ENCODE measurements at regions not wholly inside any gene's neighbourhood (a gene's known extent, or its start where the extent isn't known, plus 50 kb on each side); places are given as distances from the start of the nearest gene placed in this dataset.

GRCh38 chr4:124555959-124556358, 156.6 kb downstream of the ANKRD50 start:
- Histone ChIP-seq H3K9me3 (ENCODE audit: low read length) (no peaks in the 10 kb centered on the region), H3K36me3 (ENCODE audit: insufficient read depth, low read length) (no peaks in the 10 kb centered on the region), H2AFZ (ENCODE audit: low read depth, low read length) (no peak overlapping the region), H3K4me1 (ENCODE audit: insufficient read depth, low read length) (no peaks in the 10 kb centered on the region), H3K27me3 (ENCODE audit: insufficient read depth, low read length) (no peaks in the 10 kb centered on the region), H3K4me3 (ENCODE audit: low read length) (no peak overlapping the region)

- no peaks in the 10 kb centered on the region for H3K27me3 ChIP-seq (ENCODE audit: insufficient read depth, low read length)
- H3K4me3 ChIP-seq (ENCODE audit: low read length), result no peak overlapping the region
- H2AFZ ChIP-seq (ENCODE audit: low read depth, low read length), result no peak overlapping the region
- no peaks in the 10 kb centered on the region for H3K4me1 ChIP-seq (ENCODE audit: insufficient read depth, low read length)
- H3K9me3 ChIP-seq (ENCODE audit: low read length), result no peaks in the 10 kb centered on the region
- H3K36me3 ChIP-seq (ENCODE audit: insufficient read depth, low read length), result no peaks in the 10 kb centered on the region
Measured at GRCh38 chr4:124564121-124564520, 148.4 kb downstream of the ANKRD50 start.

- Histone ChIP-seq H3K4me3 (ENCODE audit: low read length) (no peak overlapping the region), H2AFZ (ENCODE audit: low read depth, low read length) (no peak overlapping the region), H3K36me3 (ENCODE audit: insufficient read depth, low read length) (no peaks in the 10 kb centered on the region), H3K9me3 (ENCODE audit: low read length) (no peaks in the 10 kb centered on the region), H3K4me1 (ENCODE audit: insufficient read depth, low read length) (no peaks in the 10 kb centered on the region), H3K27me3 (ENCODE audit: insufficient read depth, low read length) (no peaks in the 10 kb centered on the region)
Measured at GRCh38 chr4:124565371-124565770, 147.2 kb downstream of the ANKRD50 start.

- Histone ChIP-seq H2AFZ (ENCODE audit: low read depth, low read length) (no peak overlapping the region), H3K36me3 (ENCODE audit: insufficient read depth, low read length) (no peaks in the 10 kb centered on the region), H3K27me3 (ENCODE audit: insufficient read depth, low read length) (no peaks in the 10 kb centered on the region), H3K9me3 (ENCODE audit: low read length) (no peaks in the 10 kb centered on the region), H3K4me1 (ENCODE audit: insufficient read depth, low read length) (no peaks in the 10 kb centered on the region), H3K4me3 (ENCODE audit: low read length) (no peak overlapping the region)
Measured at GRCh38 chr4:124566030-124566429, 146.5 kb downstream of the ANKRD50 start.

GRCh38 chr4:124573056-124573455, 139.5 kb downstream of the ANKRD50 start:
- Histone ChIP-seq H3K36me3 (ENCODE audit: insufficient read depth, low read length) (no peaks in the 10 kb centered on the region), H3K4me1 (ENCODE audit: insufficient read depth, low read length) (no peaks in the 10 kb centered on the region), H2AFZ (ENCODE audit: low read depth, low read length) (no peak overlapping the region), H3K4me3 (ENCODE audit: low read length) (no peak overlapping the region), H3K27me3 (ENCODE audit: insufficient read depth, low read length) (no peaks in the 10 kb centered on the region), H3K9me3 (ENCODE audit: low read length) (peaks cover 3% of the 10 kb centered on the region)

- H3K4me3 ChIP-seq (ENCODE audit: low read length), result no peak overlapping the region
- no peaks in the 10 kb centered on the region for H3K4me1 ChIP-seq (ENCODE audit: insufficient read depth, low read length)
- peaks cover 10% of the 10 kb centered on the region for H3K9me3 ChIP-seq (ENCODE audit: low read length)
- no peaks in the 10 kb centered on the region for H3K27me3 ChIP-seq (ENCODE audit: insufficient read depth, low read length)
- H2AFZ ChIP-seq (ENCODE audit: low read depth, low read length), result no peak overlapping the region
- no peaks in the 10 kb centered on the region for H3K36me3 ChIP-seq (ENCODE audit: insufficient read depth, low read length)
Measured at GRCh38 chr4:124579896-124580295, 132.6 kb downstream of the ANKRD50 start.

- H3K27me3 ChIP-seq (ENCODE audit: insufficient read depth, low read length), result no peaks in the 10 kb centered on the region
- peaks cover 7% of the 10 kb centered on the region for H3K9me3 ChIP-seq (ENCODE audit: low read length)
- H3K36me3 ChIP-seq (ENCODE audit: insufficient read depth, low read length), result no peaks in the 10 kb centered on the region
- H3K4me1 ChIP-seq (ENCODE audit: insufficient read depth, low read length), result no peaks in the 10 kb centered on the region
- H3K4me3 ChIP-seq (ENCODE audit: low read length), result no peak overlapping the region
- no peak overlapping the region for H2AFZ ChIP-seq (ENCODE audit: low read depth, low read length)
Measured at GRCh38 chr4:124583797-124584196, 128.7 kb downstream of the ANKRD50 start.

GRCh38 chr4:124589786-124590185, 122.7 kb downstream of the ANKRD50 start:
- Histone ChIP-seq H3K9me3 (ENCODE audit: low read length) (no peaks in the 10 kb centered on the region), H3K4me3 (ENCODE audit: low read length) (no peak overlapping the region), H3K27me3 (ENCODE audit: insufficient read depth, low read length) (no peaks in the 10 kb centered on the region), H3K36me3 (ENCODE audit: insufficient read depth, low read length) (no peaks in the 10 kb centered on the region), H2AFZ (ENCODE audit: low read depth, low read length) (no peak overlapping the region), H3K4me1 (ENCODE audit: insufficient read depth, low read length) (no peaks in the 10 kb centered on the region)

GRCh38 chr4:124590480-124590879, 122.1 kb downstream of the ANKRD50 start:
- H3K9me3 ChIP-seq (ENCODE audit: low read length), result no peaks in the 10 kb centered on the region
- no peak overlapping the region for H3K4me3 ChIP-seq (ENCODE audit: low read length)
- H3K27me3 ChIP-seq (ENCODE audit: insufficient read depth, low read length), result no peaks in the 10 kb centered on the region
- H3K4me1 ChIP-seq (ENCODE audit: insufficient read depth, low read length), result no peaks in the 10 kb centered on the region
- H3K36me3 ChIP-seq (ENCODE audit: insufficient read depth, low read length), result no peaks in the 10 kb centered on the region
- H2AFZ ChIP-seq (ENCODE audit: low read depth, low read length), result no peak overlapping the region

GRCh38 chr4:124591637-124592036, 120.9 kb downstream of the ANKRD50 start:
- Histone ChIP-seq H3K9me3 (ENCODE audit: low read length) (no peaks in the 10 kb centered on the region), H3K36me3 (ENCODE audit: insufficient read depth, low read length) (no peaks in the 10 kb centered on the region), H3K4me3 (ENCODE audit: low read length) (no peak overlapping the region), H3K27me3 (ENCODE audit: insufficient read depth, low read length) (no peaks in the 10 kb centered on the region), H3K4me1 (ENCODE audit: insufficient read depth, low read length) (no peaks in the 10 kb centered on the region), H2AFZ (ENCODE audit: low read depth, low read length) (no peak overlapping the region)

GRCh38 chr4:124593494-124593893, 119.0 kb downstream of the ANKRD50 start:
- Histone ChIP-seq H3K27me3 (ENCODE audit: insufficient read depth, low read length) (no peaks in the 10 kb centered on the region), H2AFZ (ENCODE audit: low read depth, low read length) (no peak overlapping the region), H3K9me3 (ENCODE audit: low read length) (no peaks in the 10 kb centered on the region), H3K36me3 (ENCODE audit: insufficient read depth, low read length) (no peaks in the 10 kb centered on the region), H3K4me3 (ENCODE audit: low read length) (no peak overlapping the region), H3K4me1 (ENCODE audit: insufficient read depth, low read length) (no peaks in the 10 kb centered on the region)

GRCh38 chr4:124594945-124595344, 117.6 kb downstream of the ANKRD50 start:
- no peak overlapping the region for H3K4me3 ChIP-seq (ENCODE audit: low read length)
- no peaks in the 10 kb centered on the region for H3K9me3 ChIP-seq (ENCODE audit: low read length)
- H3K36me3 ChIP-seq (ENCODE audit: insufficient read depth, low read length), result no peaks in the 10 kb centered on the region
- no peaks in the 10 kb centered on the region for H3K4me1 ChIP-seq (ENCODE audit: insufficient read depth, low read length)
- H2AFZ ChIP-seq (ENCODE audit: low read depth, low read length), result no peak overlapping the region
- H3K27me3 ChIP-seq (ENCODE audit: insufficient read depth, low read length), result no peaks in the 10 kb centered on the region

- Histone ChIP-seq H3K9me3 (ENCODE audit: low read length) (no peaks in the 10 kb centered on the region), H3K4me3 (ENCODE audit: low read length) (no peak overlapping the region)
Measured at GRCh38 chr4:124596816-124597215, 115.7 kb downstream of the ANKRD50 start.

GRCh38 chr4:124610211-124610610, 102.3 kb downstream of the ANKRD50 start:
- Histone ChIP-seq H2AFZ (ENCODE audit: low read depth, low read length) (no peak overlapping the region), H3K4me3 (ENCODE audit: low read length) (no peak overlapping the region), H3K36me3 (ENCODE audit: insufficient read depth, low read length) (no peaks in the 10 kb centered on the region), H3K27me3 (ENCODE audit: insufficient read depth, low read length) (no peaks in the 10 kb centered on the region), H3K9me3 (ENCODE audit: low read length) (no peaks in the 10 kb centered on the region), H3K4me1 (ENCODE audit: insufficient read depth, low read length) (no peaks in the 10 kb centered on the region)

More at GRCh38 chr4:124596816-124597215, 115.7 kb downstream of the ANKRD50 start:
- no peaks in the 10 kb centered on the region for H3K4me1 ChIP-seq (ENCODE audit: insufficient read depth, low read length)
- H3K36me3 ChIP-seq (ENCODE audit: insufficient read depth, low read length), result no peaks in the 10 kb centered on the region
- no peak overlapping the region for H2AFZ ChIP-seq (ENCODE audit: low read depth, low read length)
- no peaks in the 10 kb centered on the region for H3K27me3 ChIP-seq (ENCODE audit: insufficient read depth, low read length)

Data from neuron (in vitro differentiated cells).